HG03432 (cell line): ENCODE measurements at regions not wholly inside any gene's neighbourhood (a gene's known extent, or its start where the extent isn't known, plus 50 kb on each side); places are given as distances from the start of the nearest gene placed in this dataset.

Experiments used
- ATAC-seq: cut with Tn5 transposase; IDR thresholded peaks from one replicate; pipeline ENCODE4 v1.9.1; 2021; ENCODE audit warnings: mild to moderate bottlenecking, moderate library complexity; ENCODE audit not compliant: unreplicated experiment

- no peak for ATAC-seq
Observed at GRCh38 chr2:107361751-107362381, 464.8 kb upstream of the RGPD4 start.

- no peak for ATAC-seq
Observed at GRCh38 chr2:107362993-107363392, 463.7 kb upstream of the RGPD4 start.

GRCh38 chr2:107363806-107364205, 462.9 kb upstream of the RGPD4 start:
- ATAC-seq, result no peak

- no peak for ATAC-seq
Observed at GRCh38 chr2:107364361-107364950, 462.2 kb upstream of the RGPD4 start.

GRCh38 chr2:107374249-107374648, 452.4 kb upstream of the RGPD4 start:
- ATAC-seq, result no peak

GRCh38 chr2:107376909-107377308, 449.8 kb upstream of the RGPD4 start:
- no peak for ATAC-seq

GRCh38 chr2:107380912-107381311, 445.8 kb upstream of the RGPD4 start:
- no peak for ATAC-seq

- ATAC-seq, result no peak
Observed at GRCh38 chr2:107383691-107384090, 443.0 kb upstream of the RGPD4 start.

- no peak for ATAC-seq
Observed at GRCh38 chr2:107384422-107384821, 442.3 kb upstream of the RGPD4 start.

- ATAC-seq, result no peak
Observed at GRCh38 chr2:107385921-107386320, 440.8 kb upstream of the RGPD4 start.

GRCh38 chr2:107392241-107392704, 434.4 kb upstream of the RGPD4 start:
- ATAC-seq, result no peak

GRCh38 chr2:107393516-107393915, 433.2 kb upstream of the RGPD4 start:
- ATAC-seq, result no peak

- ATAC-seq, result no peak
Observed at GRCh38 chr2:107398683-107399082, 428.0 kb upstream of the RGPD4 start.

GRCh38 chr2:107402330-107402729, 424.4 kb upstream of the RGPD4 start:
- ATAC-seq, result peak; percentile 61

GRCh38 chr2:107405261-107405660, 421.4 kb upstream of the RGPD4 start:
- ATAC-seq, result no peak

GRCh38 chr2:107407017-107407416, 419.7 kb upstream of the RGPD4 start:
- no peak for ATAC-seq

- no peak for ATAC-seq
Observed at GRCh38 chr2:107407974-107408373, 418.7 kb upstream of the RGPD4 start.

- ATAC-seq, result no peak
Observed at GRCh38 chr2:107411267-107411666, 415.4 kb upstream of the RGPD4 start.

GRCh38 chr2:107412209-107412904, 414.3 kb upstream of the RGPD4 start:
- ATAC-seq, result no peak

- ATAC-seq, result no peak
Observed at GRCh38 chr2:107412981-107413380, 413.7 kb upstream of the RGPD4 start.

GRCh38 chr2:107414376-107414775, 412.3 kb upstream of the RGPD4 start:
- ATAC-seq, result no peak

GRCh38 chr2:107418708-107419107, 408.0 kb upstream of the RGPD4 start:
- no peak for ATAC-seq
